BE2C (cell line): ENCODE measurements at regions not wholly inside any gene's neighbourhood (a gene's known extent, or its start where the extent isn't known, plus 50 kb on each side); places are given as distances from the start of the nearest gene placed in this dataset.

Source experiments
- DNase-seq: peaks from one replicate; pipeline ENCODE4 v3.0.0-alpha.2; 2020
- H3K27me3 ChIP-seq: fragments of 250-450 bp; sonication (Bioruptor Pico); 2 replicates; pipeline ENCODE4 v1.5.1; 2020; ENCODE audit warnings: mild to moderate bottlenecking
- H3K36me3 ChIP-seq: fragments of 250-450 bp; sonication (Bioruptor Pico); 2 replicates; pipeline ENCODE4 v1.5.1; 2020; ENCODE audit warnings: mild to moderate bottlenecking
- H3K4me1 ChIP-seq: fragments of 250-450 bp; sonication (Bioruptor Pico); 2 replicates; pipeline ENCODE4 v1.5.1; 2020
- H3K4me3 ChIP-seq: 2 replicates; pipeline ENCODE4 v1.5.1; 2011; ENCODE audit warnings: low read depth, low read length
- H3K9me3 ChIP-seq: fragments of 250-450 bp; sonication (Bioruptor Pico); 2 replicates; pipeline ENCODE4 v1.5.1; 2020
- CTCF ChIP-seq: IDR thresholded peaks from 2 replicates; pipeline ENCODE4 v1.5.1; 2012; ENCODE audit warnings: mild to moderate bottlenecking, low read depth, low read length

- Histone ChIP-seq H3K27me3 (no peaks in the 10 kb centered on the region), H3K9me3 (no peaks in the 10 kb centered on the region), H3K4me1 (no peaks in the 10 kb centered on the region), H3K4me3 (no peak overlapping the region), H3K36me3 (no peaks in the 10 kb centered on the region)
- TF ChIP-seq CTCF = no peak
- no peak for DNase-seq
These were observed 133.3 kb downstream of the DCK start for GRCh38 chr4:71126719-71127118.

- TF ChIP-seq CTCF = no peak
- Histone ChIP-seq H3K36me3 (no peaks in the 10 kb centered on the region), H3K27me3 (no peaks in the 10 kb centered on the region), H3K9me3 (no peaks in the 10 kb centered on the region), H3K4me1 (no peaks in the 10 kb centered on the region), H3K4me3 (no peak overlapping the region)
- no peak for DNase-seq
These were observed 137.6 kb downstream of the DCK start for GRCh38 chr4:71130827-71131603.

GRCh38 chr4:71132486-71132885 is 139.0 kb downstream of the DCK start:
- H3K4me3 ChIP-seq = no peak overlapping the region
- no peaks in the 10 kb centered on the region for H3K4me1 ChIP-seq
- no peak for DNase-seq
- H3K9me3 ChIP-seq = no peaks in the 10 kb centered on the region
- no peaks in the 10 kb centered on the region for H3K36me3 ChIP-seq
- no peaks in the 10 kb centered on the region for H3K27me3 ChIP-seq
- TF ChIP-seq CTCF = no peak

- no peak for TF ChIP-seq CTCF
- Histone ChIP-seq H3K4me3 (no peak overlapping the region), H3K27me3 (no peaks in the 10 kb centered on the region), H3K4me1 (no peaks in the 10 kb centered on the region), H3K9me3 (no peaks in the 10 kb centered on the region), H3K36me3 (no peaks in the 10 kb centered on the region)
- no peak for DNase-seq
These were observed 140.0 kb downstream of the DCK start for GRCh38 chr4:71133491-71133890.

GRCh38 chr4:71136071-71136470 is 142.6 kb downstream of the DCK start:
- no peak for DNase-seq
- Histone ChIP-seq H3K36me3 (no peaks in the 10 kb centered on the region), H3K9me3 (no peaks in the 10 kb centered on the region), H3K4me3 (no peak overlapping the region), H3K4me1 (no peaks in the 10 kb centered on the region), H3K27me3 (no peaks in the 10 kb centered on the region)
- no peak for TF ChIP-seq CTCF

GRCh38 chr4:71138007-71138615 is 144.7 kb downstream of the DCK start:
- no peaks in the 10 kb centered on the region for H3K9me3 ChIP-seq
- H3K4me1 ChIP-seq = no peaks in the 10 kb centered on the region
- no peaks in the 10 kb centered on the region for H3K27me3 ChIP-seq
- DNase-seq = no peak
- no peak overlapping the region for H3K4me3 ChIP-seq
- no peaks in the 10 kb centered on the region for H3K36me3 ChIP-seq
- no peak for TF ChIP-seq CTCF
